ENCODE measurements at regions not wholly inside any gene's neighbourhood (a gene's known extent, or its start where the extent isn't known, plus 50 kb on each side); places are given as distances from the start of the nearest gene placed in this dataset.

GRCh38 chr22:27416511-27417420 lies 384.8 kb downstream of the MN1 start (continued):
- TF ChIP-seq RAD21 (IDR thresholded peaks at IDR 0.05 in 1 of 2, conservative IDR thresholded peaks at IDR 0.05 in 1 of 2; ENCODE audit: low read depth in 2 of 2, low read length in 2 of 2) (peak; percentile 16 to 35; a peak in 2 of 4 replicates), MAFK (IDR thresholded peaks at IDR 0.05; ENCODE audit: low read depth, low read length) (no peak), POU5F1 (IDR thresholded peaks at IDR 0.05; ENCODE audit: low read depth, low read length) (no peak), KDM4A (IDR thresholded peaks at IDR 0.05; ENCODE audit: low read depth, low read length, severe bottlenecking) (no peak), ATF2 (IDR thresholded peaks at IDR 0.05; ENCODE audit: low read length) (no peak), TBP (IDR thresholded peaks at IDR 0.05; ENCODE audit: low read depth, low read length) (no peak), SRF (IDR thresholded peaks at IDR 0.05; ENCODE audit: low read depth, low read length) (no peak), ASH2L (IDR thresholded peaks at IDR 0.05; ENCODE audit: low read length) (no peak), HDAC6 (IDR thresholded peaks at IDR 0.05; ENCODE audit: low read depth, low read length) (no peak), BRCA1 (IDR thresholded peaks at IDR 0.05; ENCODE audit: low read depth, low read length) (no peak), NRF1 (IDR thresholded peaks at IDR 0.05; ENCODE audit: low read depth, low read length) (no peak), TCF12 (IDR thresholded peaks at IDR 0.05; ENCODE audit: low read depth, low read length) (no peak), USF2 (IDR thresholded peaks at IDR 0.05; ENCODE audit: low read length) (no peak), SP2 (IDR thresholded peaks at IDR 0.05; ENCODE audit: low read length) (no peak), SIX5 (IDR thresholded peaks at IDR 0.05; ENCODE audit: low read depth, low read length) (no peak), ATF3 (IDR thresholded peaks at IDR 0.05; ENCODE audit: insufficient read depth, low read depth, low read length) (no peak), SP1 (IDR thresholded peaks at IDR 0.05; ENCODE audit: low read depth, low read length) (no peak), CTCF (IDR thresholded peaks at IDR 0.05; ENCODE audit: control extremely low read depth in 1 of 3, insufficient read depth in 1 of 3, low read depth in 1 of 3, low read length in 3 of 3) (peak in 2 of 3 experiments; percentile 13 to 26; a peak in 2 of 4 replicates)

All from H1 (cell line).